Fibroblast of lung (primary cell): ENCODE measurements at regions not wholly inside any gene's neighbourhood (a gene's known extent, or its start where the extent isn't known, plus 50 kb on each side); places are given as distances from the start of the nearest gene placed in this dataset.

ENCODE experiments used
- CTCF ChIP-seq, 2 donors: IDR thresholded peaks in 1 of 2; conservative IDR thresholded peaks in 1 of 2; 1 replicate in 1 of 2; 2 replicates in 1 of 2; pipeline ENCODE4 v1.5.1; 2011 to 2012; ENCODE audit warnings: low read length in 2 of 2, control low read depth in 1 of 2, inconsistent platforms in 1 of 2, low read depth in 1 of 2, mild to moderate bottlenecking in 1 of 2
- EZH2 ChIP-seq: IDR thresholded peaks from 2 replicates; pipeline ENCODE4 v1.5.1; 2012; ENCODE audit warnings: low read length, control low read depth, mild to moderate bottlenecking; ENCODE audit errors: missing control alignments

DNA sequence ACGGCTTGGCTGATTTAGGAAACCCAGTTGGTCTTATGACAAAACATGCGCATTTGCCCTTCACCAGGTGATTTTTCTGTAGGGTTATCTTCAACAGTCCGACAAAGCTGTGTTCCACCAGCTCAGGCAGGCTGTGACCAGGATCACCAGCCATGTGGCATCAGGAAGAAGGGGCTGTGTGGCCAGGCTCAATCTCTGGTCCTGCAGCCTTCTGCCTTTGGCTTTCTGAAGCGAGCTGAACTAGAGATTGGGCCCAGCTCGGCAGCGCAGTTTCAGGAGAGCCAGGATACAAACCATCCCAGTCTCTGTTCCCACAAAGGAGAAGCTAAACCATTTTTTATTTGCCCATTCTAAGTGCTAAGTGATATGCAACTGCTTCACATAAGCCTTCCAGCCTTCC is 282.3 kb downstream of the SOX11 start:
- TF ChIP-seq CTCF (conservative IDR thresholded peaks at IDR 0.05 in 1 of 2, IDR thresholded peaks at IDR 0.05 in 1 of 2; ENCODE audit: low read depth in 1 of 2, low read length in 2 of 2) (no peak), EZH2 (no peak)
